ENCODE measurements at regions not wholly inside any gene's neighbourhood (a gene's known extent, or its start where the extent isn't known, plus 50 kb on each side); places are given as distances from the start of the nearest gene placed in this dataset.

GRCh38 chrX:1027680-1028079 is 184.8 kb downstream of the CRLF2 start:
- TF ChIP-seq SP1 (IDR thresholded peaks at IDR 0.05) (no peak), NFRKB (IDR thresholded peaks at IDR 0.05) (no peak), FOXA1 (IDR thresholded peaks at IDR 0.05) (no peak), ZNF384 (IDR thresholded peaks at IDR 0.05) (no peak), FOXM1 (IDR thresholded peaks at IDR 0.05; ENCODE audit: borderline replicate concordance) (no peak), SUZ12 (IDR thresholded peaks at IDR 0.05) (no peak), TARDBP (IDR thresholded peaks at IDR 0.05) (no peak), FOXK2 (IDR thresholded peaks at IDR 0.05) (no peak), BHLHE40 (IDR thresholded peaks at IDR 0.05; ENCODE audit: borderline replicate concordance) (no peak), CTBP1 (IDR thresholded peaks at IDR 0.05; ENCODE audit: borderline replicate concordance) (no peak)
